GM12864 (cell line): ENCODE measurements at regions not wholly inside any gene's neighbourhood (a gene's known extent, or its start where the extent isn't known, plus 50 kb on each side); places are given as distances from the start of the nearest gene placed in this dataset.

Source experiments
- DNase-seq: peaks from one replicate; pipeline ENCODE4 v3.0.0-alpha.2; 2011; ENCODE audit warnings: low read depth
- H3K4me3 ChIP-seq: 2 replicates; pipeline ENCODE4 v1.5.1; 2011; ENCODE audit warnings: mild to moderate bottlenecking, low read depth, low read length, control low read depth
- TF ChIP-seq, protein P1 (sequence below): IDR thresholded peaks from 2 replicates; pipeline ENCODE4 v1.5.1; 2011; ENCODE audit warnings: low read depth, mild to moderate bottlenecking, moderate library complexity, low read length, control low read depth, inconsistent platforms; ENCODE audit errors: missing control alignments

DNA sequence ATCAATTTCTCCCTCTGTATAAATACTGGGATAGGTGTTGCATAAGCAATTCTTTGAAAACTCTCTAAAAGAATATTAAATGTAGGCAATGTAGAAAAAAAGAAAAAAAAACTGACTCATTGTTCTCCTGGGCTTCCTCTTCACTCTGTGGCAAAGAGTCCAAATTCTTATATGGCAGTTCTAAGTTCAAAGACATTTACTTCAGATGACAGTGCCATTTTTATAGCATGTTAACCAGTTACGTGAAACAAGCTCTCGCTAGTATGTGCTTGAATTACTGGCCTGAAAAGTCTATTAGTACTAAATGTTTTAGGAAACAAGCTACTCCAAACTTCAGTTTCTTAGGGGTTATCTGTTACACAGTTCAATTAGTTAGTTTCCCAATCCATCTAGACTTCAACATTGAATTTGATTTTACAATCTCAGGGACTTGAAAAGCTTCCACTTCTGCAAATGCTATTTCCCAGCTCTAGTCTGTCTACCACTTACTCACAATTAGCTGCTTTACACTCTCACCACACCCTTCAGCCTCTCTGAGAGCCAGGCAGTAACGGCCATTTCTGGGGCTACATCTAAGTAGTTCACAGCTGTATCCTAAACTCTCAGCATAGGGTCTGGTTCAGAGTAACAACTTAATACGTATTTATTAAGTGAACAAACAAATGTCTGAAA lies 100.4 kb downstream of the OGFRL1 start:
- no peak overlapping the region for H3K4me3 ChIP-seq
- TF ChIP-seq, protein P1, sequence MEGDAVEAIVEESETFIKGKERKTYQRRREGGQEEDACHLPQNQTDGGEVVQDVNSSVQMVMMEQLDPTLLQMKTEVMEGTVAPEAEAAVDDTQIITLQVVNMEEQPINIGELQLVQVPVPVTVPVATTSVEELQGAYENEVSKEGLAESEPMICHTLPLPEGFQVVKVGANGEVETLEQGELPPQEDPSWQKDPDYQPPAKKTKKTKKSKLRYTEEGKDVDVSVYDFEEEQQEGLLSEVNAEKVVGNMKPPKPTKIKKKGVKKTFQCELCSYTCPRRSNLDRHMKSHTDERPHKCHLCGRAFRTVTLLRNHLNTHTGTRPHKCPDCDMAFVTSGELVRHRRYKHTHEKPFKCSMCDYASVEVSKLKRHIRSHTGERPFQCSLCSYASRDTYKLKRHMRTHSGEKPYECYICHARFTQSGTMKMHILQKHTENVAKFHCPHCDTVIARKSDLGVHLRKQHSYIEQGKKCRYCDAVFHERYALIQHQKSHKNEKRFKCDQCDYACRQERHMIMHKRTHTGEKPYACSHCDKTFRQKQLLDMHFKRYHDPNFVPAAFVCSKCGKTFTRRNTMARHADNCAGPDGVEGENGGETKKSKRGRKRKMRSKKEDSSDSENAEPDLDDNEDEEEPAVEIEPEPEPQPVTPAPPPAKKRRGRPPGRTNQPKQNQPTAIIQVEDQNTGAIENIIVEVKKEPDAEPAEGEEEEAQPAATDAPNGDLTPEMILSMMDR, result no peak
- no peak for DNase-seq

DNA sequence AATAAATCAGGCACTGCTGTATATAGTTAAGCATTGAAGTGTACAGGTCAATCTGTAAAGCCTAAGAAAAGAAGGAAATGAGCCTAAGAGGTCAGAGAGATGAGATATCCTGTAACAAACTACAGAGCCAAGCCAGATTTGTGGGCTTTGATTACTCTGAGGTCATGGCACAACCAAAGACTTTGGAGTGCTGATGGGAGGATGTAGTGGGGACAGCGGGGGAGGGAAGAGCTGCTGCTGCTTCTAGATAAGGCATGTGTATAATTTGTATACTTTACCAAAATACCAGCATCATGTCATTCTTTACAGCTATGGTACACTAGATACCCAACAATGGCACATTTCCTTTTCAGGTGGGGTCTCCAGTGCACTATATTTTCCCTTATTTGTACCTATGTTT lies 102.5 kb downstream of the OGFRL1 start:
- TF ChIP-seq, protein P1, result no peak
- no peak for DNase-seq
- no peak overlapping the region for H3K4me3 ChIP-seq

DNA sequence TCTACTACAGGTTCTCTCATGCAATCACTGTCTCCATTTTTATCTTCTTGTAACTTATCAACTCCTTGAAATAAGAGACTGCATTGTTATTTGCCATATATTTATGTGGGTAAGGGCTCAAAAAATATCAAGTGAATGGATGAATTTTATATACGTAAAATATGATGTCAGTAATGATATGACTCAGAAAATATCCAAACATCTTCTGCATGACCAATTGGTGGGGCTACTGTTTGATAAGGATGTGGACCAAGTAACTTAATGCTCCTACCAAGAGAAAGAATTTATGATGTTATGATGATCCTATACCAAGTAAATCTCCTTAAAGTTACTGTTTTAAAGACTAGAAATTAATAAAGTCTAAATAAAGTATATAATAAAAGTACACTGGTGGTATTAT lies 103.7 kb downstream of the OGFRL1 start:
- no peak for DNase-seq
- TF ChIP-seq, protein P1, result no peak
- H3K4me3 ChIP-seq, result no peak overlapping the region

DNA sequence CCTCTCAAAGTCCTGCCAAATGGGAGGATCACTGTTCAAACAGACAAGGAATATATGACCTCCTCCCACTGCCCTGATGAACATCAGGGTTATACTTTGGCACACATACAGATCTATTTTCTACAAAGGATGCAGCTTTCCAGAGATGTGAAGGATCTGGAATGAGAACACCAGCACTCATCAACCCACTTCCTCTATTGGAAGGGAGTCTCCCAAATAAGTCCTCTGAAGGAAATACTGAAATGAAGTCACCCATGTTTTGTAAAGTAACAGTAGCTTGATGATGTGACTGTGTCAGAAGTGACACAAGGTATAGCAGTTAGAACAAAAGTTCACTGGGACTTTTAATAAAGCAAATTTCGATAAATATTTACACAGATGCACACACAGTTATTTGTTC lies 104.9 kb downstream of the OGFRL1 start:
- TF ChIP-seq, protein P1, result no peak
- no peak overlapping the region for H3K4me3 ChIP-seq
- DNase-seq, result no peak

DNA sequence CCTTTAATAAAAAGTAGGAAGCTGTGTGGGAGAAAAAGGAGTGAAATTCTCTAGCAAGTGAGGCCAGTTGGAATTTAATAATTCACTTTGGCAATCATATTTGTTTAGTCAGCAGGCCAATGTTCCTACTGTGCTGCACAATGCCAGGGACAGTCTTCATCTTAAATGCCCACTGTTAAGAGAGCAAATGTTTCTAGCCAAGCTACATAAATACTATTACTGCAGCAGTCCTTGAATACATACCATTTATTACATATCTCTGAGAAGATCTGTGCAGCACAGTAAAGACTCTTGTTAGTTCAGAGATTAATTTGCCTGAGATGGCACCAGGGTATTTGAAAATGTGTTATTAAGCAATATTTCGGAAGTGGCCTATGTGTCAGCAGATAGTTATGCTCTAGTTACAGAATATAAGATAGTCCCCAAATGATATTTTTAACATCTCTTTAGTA lies 105.4 kb downstream of the OGFRL1 start:
- DNase-seq, result no peak
- TF ChIP-seq, protein P1, result no peak
- H3K4me3 ChIP-seq, result no peak overlapping the region

DNA sequence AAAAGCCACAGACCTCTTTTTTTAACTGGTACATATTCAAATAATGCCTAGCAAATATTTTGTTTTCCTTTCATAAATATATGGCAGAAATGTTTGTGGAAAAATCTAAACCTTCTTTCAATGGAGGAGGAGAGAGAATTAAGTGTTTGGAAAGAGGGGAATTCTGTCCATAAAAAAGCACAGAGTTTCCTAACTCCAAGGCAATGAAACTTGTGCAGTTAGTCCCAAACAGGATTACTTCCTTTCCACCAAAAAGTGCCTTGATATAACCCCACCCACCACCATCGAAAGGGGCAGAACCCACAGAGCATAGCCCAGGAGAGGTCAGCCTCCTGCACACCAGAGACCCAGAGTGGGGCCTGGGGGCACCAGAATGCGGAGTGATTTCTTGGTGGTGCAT lies 106.3 kb downstream of the OGFRL1 start:
- TF ChIP-seq, protein P1, result no peak
- H3K4me3 ChIP-seq, result no peak overlapping the region
- no peak for DNase-seq

DNA sequence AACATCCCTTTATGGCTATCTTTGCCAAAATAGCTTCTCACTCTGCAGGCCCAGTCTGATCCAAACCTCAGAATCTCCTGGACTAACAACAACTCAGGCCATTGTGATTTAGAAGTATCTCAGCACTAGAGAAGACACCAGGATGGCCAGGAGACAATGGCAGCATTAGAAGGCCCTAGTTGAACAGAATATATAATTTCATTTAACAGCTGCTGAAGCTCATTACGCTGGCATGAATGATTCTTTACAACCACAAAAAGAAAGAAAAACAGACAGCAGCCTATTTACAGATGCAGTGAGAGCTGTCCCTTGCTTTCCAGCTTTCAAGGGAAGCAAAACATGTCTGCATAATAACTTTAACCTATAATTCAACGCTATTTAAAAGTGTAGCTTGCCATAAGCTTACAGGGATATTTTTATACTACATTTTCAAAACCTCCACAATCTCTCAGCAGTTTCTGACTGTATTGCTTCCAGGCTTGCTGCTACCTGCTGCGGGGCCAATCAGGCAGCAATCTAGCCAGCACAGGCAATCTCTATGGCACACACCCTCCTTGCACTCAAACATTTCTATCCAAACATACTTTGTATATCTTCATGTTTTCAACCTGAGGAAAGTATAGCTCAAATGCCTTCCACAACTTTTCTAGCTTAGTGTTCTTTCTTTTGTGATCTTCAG lies 107.3 kb downstream of the OGFRL1 start:
- no peak for DNase-seq
- H3K4me3 ChIP-seq, result no peak overlapping the region
- TF ChIP-seq, protein P1, result no peak
